Non-pigmented ciliary epithelial cell (primary cell): ENCODE measurements at regions not wholly inside any gene's neighbourhood (a gene's known extent, or its start where the extent isn't known, plus 50 kb on each side); places are given as distances from the start of the nearest gene placed in this dataset.
A peak's percentile ranks its signal among the peaks of the same experiment; 100 is the strongest.

ENCODE experiments used
- DNase-seq: peaks from one replicate; pipeline ENCODE4 v3.0.0-alpha.2; 2010; ENCODE audit warnings: low read depth

- DNase-seq, result no peak
Observed at GRCh38 chr2:195606179-195606578, 50.8 kb upstream of the SLC39A10 start.

DNA sequence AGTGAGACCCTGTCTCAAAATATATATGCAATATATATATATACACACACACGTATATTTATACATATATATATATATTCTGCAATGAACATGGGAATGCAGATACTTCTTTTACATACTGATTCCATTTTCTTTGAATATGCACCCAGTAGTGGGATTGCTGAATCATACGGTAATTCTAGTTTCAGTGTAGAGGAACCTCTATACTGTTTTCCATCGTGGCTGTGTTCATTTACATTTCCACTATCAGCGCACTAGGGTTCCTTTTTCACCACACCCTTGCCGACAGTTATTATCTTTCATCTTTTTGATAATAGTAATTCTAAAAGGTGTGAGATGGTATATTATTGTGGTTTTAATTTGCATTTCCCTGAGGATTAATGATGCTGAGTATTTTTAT lies 52.3 kb upstream of the SLC39A10 start:
- no peak for DNase-seq

DNA sequence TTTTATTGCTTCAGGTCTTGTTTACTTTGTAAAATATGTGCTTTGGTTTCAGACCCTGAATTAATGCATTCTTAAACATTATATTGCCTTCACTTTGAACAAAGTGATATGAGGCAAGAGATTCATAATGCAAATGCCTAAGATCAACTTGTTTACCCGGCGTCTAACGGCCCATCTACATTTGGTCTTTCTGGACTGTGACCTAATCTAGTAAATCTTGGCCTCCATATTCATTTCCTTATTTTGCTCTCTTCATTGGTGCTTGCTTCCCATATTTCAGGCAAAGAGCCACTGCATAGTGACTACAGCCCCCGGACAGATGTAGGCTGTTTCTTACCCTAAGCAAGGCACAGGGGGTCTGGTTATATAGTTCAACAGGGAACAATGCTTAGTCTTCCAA lies 53.0 kb upstream of the SLC39A10 start:
- no peak for DNase-seq

- DNase-seq, result no peak
Observed at GRCh38 chr2:195603408-195603807, 53.6 kb upstream of the SLC39A10 start.

GRCh38 chr2:195602687-195603086 lies 54.3 kb upstream of the SLC39A10 start:
- DNase-seq, result no peak

GRCh38 chr2:195601361-195601760 lies 55.7 kb upstream of the SLC39A10 start:
- DNase-seq, result no peak

GRCh38 chr2:195600778-195601177 lies 56.2 kb upstream of the SLC39A10 start:
- DNase-seq, result no peak

DNA sequence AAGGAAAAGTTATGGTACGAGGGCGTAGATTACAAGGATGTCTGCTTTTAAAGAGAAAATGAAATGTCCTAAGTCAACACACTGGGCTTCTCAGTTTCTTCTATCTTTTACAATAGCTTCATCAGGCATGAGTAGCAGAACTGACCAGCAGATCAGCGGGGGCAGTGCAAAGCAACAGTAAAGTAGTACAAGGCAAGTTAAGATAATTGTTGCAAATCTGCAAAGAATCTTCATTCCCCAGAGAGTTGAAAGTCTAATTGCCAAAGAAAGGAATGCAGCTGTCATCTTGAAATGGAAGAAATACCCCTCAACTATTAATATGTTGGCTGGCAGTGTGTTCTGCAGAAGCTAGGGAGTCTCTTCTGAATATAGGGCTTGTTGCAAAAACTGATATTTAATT lies 60.2 kb upstream of the SLC39A10 start:
- DNase-seq, result no peak

DNA sequence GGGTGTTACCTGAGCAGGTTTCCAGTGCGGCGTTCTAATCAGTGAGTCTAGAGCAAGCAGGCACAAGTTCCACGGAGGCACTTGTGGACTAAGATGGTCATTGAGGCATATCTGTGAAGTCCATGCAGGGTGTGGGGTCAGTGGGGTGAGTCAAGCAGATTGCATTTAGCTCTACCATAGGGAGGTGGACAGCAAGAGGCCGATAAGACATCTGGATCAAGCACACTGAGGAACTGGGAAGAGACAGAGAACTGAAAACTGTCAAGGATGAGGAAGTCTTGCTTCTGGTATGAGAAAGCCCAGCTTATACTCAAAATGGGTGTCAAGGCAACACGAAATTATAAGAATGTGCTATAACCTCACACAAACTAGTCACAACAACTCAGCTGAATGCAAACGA lies 61.2 kb upstream of the SLC39A10 start:
- no peak for DNase-seq

DNA sequence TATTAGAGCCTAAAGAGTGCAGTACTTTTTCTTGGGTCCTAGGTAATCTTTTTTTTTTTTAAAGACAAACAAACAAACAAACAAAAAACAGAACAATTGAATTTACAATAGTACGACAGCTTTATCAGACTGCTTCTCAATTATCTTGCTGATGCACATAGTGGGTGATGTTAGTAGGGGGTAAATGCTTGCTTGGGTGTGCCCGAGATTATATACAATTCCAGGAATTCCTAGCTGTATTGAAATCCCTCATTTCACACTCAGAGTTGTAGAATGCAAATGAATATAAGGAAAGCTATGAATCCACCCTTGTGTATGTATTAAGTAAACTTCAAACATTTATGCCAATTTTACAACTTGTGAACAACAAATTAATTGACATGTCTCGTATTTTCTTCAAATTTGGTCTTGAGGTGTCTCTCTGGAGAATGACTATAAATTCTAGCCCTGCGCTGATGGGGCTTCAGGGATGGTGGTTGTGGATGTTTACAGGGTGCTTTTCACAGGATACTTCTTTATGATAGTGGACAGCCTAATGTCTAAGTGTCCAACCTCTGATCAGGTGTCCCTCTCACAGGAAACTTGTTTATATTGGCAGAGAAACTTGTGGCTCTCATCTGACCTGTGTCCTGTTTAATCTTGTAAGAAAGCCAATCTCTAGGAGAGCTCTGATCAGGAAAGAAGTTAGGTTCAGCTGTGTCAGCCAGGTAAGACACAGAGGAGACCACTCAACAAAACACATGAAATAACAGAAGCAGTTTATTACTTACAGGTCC lies 61.9 kb upstream of the SLC39A10 start:
- DNase-seq, result no peak

DNA sequence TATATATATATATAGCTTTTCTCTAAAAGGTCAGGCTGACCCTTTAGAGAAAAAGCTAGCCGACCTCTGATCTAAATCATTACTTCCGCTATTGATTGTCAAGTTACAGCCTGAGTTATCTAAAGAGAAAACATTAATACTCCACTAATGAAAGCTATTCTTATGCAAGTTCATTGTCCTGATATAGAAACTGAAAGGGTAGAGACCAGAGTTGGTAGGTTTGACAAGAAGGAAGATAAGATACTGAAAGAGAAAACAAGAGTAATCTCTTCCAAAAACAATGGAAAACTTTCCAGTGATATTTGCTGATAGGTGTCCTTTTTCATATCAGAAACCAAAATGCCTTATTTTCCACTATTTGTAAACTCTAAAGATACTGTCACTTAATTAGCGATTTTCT lies 62.8 kb upstream of the SLC39A10 start:
- no peak for DNase-seq

- no peak for DNase-seq
Observed at GRCh38 chr2:195592105-195592504, 64.9 kb upstream of the SLC39A10 start.

DNA sequence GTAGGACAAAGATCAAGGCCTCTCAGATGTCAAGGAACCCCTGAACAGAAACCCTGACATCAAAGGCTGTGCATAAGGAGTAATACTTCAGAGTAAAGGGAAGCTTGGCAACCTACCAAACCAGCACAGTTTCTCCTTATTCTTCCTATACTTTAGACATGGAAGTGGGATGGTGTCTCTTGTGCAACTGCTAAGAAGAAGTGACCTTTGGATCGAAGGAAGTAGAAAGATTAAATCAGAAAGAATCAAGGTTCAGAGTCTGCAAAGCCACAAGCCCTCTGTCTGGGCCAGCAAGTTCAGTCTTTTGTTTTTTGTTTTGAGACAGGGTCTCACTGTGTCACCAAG lies 66.2 kb upstream of the SLC39A10 start:
- DNase-seq, result no peak

DNA sequence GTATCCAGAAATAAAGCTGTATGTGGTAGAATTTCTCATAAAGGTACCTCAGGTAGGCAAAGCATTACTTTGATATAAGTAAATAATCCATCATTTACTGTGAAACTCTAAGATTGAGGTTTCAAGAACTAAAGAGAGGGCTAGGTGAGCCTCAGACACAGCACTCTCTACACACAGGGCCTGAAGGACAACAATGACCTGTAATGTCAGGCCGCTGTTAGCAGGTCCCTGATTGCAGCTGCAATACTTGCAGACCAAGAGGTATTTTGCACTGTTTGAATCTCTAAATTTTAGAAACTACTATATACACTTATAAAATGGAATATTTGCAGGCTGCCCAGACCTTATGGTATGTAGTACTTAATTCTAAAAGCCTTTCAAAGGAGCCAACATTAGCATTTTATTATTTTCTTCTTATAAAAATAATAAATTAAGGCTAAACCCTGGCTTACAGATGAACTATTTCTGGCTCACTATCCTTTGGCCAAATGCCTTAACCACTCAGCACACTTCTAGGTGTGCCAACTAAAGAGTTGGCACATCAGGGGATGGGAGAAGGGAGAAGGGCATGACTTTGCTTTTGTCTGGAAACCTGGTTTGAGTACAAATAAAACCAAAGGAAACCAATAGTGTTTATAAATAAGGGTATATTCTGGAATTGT lies 66.7 kb upstream of the SLC39A10 start:
- DNase-seq, result no peak

GRCh38 chr2:195587966-195588365 lies 69.1 kb upstream of the SLC39A10 start:
- DNase-seq, result no peak

DNA sequence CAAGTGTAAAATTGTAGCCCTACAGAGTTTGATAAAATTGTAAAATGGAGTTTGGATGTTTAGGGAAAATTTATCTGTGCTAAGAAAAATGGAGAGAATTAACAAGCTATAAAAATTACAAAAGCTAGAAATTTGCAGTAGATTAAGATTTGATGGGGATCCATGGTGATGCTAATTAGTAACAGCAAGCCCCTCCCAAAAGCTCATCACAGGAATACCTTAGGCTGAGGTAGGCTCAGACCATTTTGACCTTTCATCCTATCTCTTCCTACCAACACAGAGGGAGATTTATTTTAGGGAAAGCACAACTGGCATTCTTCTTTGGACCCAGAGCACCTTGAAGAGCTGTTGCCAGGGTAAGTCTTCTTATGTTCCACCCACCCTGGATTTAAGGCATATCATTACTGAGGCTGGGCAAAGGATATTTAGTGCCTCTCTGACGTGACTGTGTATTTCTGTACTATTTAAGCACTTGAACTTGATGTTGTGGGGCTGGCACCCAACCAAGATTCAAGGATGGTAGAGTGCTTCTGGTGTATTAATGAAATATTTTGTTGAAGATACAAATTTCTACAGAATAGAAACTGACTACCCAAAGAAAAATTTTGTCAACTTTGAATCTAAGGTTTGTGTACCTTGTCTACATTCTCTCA lies 70.8 kb upstream of the SLC39A10 start:
- DNase-seq, result no peak

DNA sequence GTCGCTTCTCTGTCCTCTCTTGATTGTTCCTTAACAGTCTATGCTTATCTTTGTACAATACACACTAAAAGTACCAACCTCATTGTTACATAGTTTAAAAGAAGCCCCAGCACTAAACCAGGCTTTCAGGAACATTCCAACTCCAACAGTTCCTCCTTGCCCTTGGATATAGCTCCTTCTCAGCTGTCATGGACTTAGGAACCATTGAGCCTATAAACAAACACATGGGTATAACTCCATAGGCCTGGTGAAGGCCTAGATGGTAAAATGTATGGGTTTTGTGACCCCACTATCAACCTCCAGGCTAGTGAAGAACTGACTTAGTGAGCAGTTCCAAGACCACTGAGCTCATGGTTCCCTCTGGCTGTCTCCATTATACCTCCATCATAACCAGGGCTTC lies 74.8 kb upstream of the SLC39A10 start:
- DNase-seq, result no peak

- DNase-seq, result no peak
Observed at GRCh38 chr2:195579776-195580555, 77.1 kb upstream of the SLC39A10 start.

DNA sequence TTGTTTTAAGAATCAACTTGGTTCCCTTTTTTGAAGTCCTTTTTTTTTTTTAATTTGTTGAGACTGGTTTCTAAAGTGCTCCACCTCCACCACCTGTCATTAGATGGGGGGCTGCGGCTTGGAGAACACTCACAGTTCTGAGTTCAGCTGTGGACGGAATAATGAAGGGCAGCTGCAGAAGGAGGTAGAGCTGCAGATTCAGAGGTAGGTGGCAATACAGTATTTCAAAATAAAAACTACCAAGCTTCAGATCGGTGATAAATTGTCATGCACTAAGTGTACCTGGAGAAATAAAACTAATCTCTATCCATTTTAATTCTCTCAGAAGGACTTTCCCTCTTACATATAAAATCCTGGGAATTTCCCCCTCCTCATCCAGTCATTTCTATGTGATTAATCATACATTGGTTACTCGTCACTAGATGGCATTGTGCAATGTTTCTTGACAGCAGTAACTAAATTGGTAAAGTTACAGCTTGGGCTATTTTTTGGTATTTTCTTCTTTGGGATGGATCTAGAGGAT lies 81.1 kb upstream of the SLC39A10 start:
- peak; percentile 67 for DNase-seq

GRCh38 chr2:195575016-195575415 lies 82.0 kb upstream of the SLC39A10 start:
- no peak for DNase-seq

DNA sequence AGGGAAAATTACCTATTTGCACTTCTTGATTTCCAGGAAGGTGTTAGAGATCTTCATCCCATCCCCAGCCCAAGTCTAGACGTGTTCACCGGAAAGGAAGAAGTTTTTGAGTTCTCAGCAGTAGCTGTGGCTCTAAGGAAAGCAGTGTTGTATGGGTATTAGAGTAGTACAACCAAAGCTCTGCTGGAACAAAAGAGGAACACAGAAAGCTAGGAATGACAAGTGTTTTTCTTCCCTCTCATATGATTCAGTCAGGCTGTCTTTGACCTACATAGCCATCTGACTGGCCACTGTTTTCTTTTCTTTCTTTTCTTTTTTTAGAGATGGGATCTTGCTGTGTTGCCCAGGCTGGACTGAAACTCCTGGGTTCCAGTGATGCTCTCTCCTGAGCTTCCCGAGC lies 82.7 kb upstream of the SLC39A10 start:
- DNase-seq, result no peak

DNA sequence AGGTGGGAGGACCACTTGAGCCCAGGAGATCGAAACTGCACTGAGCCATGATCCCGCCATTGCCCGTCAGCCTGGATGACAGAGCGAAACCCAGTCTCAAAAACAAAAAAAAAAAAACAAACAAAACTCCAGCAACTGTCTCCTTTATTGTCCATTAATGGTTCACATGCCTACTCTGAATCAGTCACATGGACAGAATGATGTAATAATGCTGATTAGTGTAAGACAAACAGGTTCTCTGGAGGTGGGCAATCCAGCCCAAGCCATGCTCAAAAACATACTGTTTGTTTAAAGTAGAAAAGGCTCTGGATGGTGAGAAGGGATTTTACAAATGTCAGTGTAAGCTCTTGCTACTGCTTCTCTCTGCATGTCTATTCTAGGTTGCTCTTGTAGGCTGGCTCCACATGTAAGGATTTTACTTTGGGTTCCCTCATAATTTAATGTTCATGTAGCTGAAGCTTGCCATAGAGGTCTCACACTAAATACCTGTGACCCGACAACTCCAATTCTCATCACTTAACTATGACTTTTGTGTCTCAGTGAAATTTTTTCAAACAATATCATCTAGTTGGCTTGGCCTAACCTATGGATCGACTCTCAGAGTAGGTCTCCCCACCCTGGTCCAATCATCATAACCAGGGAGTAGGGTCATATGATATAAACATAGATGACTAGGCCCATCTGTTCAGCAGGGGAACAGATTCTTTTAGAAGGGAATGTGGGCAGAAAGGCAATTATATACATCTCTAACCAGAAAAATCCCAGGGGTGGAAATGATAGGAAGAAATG lies 83.9 kb upstream of the SLC39A10 start:
- no peak for DNase-seq
